Muscle of back (tissue), 3 donors: ENCODE measurements at regions not wholly inside any gene's neighbourhood (a gene's known extent, or its start where the extent isn't known, plus 50 kb on each side); places are given as distances from the start of the nearest gene placed in this dataset.
"Not testable (repeated sequence)": the region's sequence is repeated elsewhere in the genome, so short reads cannot be mapped to it uniquely, and the experiment has no call there.

ENCODE experiments used
- DNase-seq, 3 donors: peaks; one replicate each; pipeline versions ENCODE4 v3.0.0 to v3.0.0-alpha.2; 2013

DNA sequence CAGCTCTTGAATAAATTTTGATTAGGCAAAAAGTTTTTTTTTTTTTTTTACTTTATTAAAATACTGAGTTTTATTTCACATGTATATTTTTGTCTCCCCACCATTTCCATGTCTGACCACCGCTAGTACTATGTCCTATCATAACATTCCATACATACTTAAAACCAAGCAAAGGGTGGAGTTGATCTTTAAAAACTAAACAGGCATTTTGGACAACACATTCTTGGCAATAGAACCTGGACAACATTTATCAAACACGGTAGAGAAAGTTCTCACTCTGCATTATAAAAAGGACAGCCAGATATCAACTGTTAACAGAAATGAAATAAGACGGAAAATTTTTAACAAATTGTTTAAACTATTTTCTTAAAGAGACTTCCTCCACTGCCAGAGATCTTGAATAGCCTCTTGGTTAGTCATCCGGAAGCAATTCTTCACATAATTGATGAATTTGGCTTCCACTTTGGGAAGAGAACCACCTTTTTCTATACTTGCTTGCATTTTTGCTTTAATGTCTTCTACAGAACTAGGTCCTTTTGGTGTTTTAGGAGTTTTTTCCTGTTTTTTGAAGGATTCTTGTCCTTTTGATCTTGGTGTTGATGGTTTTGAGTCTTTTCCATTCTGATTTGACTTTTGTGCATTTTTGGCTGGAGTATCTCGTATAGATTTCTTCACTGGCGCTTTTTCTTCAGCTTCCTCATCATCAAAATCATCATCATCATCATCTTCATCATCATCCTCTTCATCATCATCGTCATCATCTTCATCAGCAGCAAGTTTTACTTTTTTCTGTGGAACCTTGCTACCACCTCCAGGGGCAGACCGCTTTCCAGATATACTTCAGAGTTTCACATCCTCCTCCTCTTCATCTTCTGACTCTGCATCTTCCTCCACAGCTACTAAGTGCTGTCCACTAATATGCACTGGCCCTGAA is 58.7 kb downstream of the POU5F2 start:
- DNase-seq = not testable (repeated sequence)

DNA sequence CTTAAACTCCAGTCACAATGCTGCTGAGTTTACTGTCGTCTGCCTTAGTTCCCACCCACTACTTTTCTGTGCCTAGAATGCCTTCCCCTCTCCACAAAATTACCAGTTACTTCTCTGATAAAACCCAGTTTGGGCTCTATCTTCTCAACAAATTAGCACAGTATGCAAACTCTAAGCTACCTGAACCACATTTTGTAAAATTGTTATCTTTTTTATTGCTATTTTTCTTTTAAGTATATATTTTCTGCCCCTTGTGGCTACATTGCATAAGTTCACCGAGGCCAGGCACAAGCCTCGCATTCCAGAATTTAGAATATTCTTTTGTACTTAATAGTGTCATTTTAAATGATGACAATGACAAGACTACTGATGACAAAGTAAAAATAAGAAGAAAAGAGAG is 60.0 kb downstream of the POU5F2 start:
- DNase-seq = no peak

DNA sequence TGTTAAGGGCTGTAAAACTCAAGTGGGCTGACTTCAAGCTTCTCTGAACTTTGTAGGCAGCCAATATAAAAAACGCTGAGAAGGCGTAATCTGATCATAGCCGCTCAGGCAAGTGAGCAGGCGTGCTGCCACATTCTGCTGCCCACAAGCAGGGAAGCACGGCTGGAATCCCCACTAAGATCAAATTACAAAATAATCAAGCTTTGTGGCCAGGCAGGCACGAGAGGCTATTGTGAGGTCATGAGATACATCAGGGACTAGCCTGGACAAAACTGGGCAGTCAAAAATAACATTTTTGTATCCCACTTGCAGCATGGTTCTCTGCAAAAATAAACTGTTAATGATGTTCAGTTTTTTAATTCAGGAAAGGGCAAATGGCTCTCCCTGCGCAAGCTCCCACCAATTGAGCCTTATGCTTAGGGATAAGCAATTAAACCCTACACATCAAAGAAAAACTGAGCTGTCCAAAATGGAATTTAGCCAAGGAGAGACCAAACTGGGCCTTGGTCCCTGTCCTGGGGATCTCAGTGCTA is 64.0 kb downstream of the POU5F2 start:
- peak; percentile 59 to 78 (median 71) for DNase-seq

DNA sequence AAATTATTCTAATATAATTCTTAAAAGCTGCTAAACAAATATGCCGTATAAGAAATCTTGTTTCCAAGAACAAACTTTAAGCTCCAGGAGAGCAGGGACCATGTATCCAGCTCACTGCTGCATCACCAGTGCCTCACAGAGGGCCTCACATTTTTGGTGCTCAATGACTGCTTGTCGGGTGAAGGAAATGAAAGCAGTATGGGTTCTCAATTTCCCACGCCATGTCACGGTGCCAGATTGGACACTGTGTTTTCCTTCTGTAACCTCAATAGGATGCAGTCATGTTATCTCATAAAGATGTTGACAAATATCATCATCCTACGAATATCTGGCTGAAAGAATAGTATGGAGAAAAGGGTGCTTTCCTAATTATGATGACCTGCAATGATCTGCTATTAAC is 64.7 kb downstream of the POU5F2 start:
- DNase-seq = no peak

DNA sequence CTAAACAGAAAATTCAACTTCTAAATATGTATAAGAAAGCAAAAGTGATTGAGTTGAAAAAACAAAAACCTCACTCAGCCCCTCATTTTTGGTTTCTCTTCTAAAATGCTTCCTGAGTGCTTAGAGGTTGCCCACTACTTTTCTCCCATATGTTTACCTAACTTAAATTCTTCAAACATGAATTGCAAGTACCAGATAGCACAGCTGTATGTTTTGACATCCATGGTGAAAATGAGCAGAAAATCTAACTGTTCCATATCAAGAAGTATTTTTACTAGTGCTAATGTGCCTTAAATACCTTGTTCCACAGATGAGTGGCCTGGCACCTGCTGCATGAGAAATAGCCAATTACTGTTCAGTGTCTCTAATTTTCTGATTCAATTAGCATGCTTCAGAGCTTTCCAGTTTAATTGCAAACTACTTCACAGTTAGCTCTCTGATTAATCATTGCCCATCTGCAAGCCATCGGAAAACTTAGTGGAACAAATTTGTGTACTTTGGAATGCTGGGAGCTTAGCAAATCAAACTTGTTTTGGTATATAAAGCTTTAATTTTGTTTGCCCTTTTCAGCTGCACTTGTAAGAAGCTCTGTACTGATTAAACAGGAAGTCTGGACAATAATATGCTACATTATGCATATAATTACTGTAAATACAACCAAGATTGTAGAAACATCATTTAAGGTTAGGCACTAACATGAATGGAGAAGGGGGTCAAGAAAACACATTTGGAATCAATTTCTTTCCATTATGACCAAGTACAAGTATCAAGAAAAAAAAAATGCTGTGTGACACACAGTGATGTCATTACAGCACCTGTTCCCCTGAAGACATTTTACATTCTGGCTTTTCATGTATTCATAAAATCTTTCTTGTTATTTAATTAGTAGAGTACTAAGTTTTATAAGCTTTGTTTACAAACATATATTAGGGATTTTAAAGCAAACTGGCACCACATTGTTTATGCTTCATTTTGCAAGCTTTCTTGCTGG is 65.6 kb downstream of the POU5F2 start:
- DNase-seq = peak in 1 of 3 donors; percentile 10

DNA sequence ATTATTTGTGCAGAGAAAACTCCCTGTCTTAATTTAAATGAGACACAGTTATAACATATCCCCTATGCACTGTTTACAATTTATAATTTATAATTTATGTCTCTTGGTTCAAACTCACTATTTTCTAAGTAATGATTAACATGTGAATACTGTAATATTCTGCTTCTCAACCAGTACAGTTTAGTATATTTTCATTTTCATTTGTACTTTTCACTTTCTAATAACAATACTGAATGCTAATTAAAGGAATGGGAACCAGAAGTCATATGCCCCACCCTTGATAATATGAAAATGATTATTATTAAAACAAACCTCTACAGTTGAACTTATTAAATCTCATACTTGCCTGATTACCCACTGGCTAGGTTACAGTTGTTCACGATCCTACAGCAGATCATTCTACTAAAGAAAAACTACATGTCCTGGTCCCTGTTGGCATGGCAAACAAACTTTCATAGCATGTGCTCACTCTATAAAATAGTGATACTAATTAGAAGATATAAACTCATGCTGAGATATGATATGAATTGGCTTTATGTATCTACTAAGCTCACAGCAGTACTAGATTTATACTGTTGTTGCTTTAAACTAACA is 66.4 kb downstream of the POU5F2 start:
- no peak for DNase-seq

DNA sequence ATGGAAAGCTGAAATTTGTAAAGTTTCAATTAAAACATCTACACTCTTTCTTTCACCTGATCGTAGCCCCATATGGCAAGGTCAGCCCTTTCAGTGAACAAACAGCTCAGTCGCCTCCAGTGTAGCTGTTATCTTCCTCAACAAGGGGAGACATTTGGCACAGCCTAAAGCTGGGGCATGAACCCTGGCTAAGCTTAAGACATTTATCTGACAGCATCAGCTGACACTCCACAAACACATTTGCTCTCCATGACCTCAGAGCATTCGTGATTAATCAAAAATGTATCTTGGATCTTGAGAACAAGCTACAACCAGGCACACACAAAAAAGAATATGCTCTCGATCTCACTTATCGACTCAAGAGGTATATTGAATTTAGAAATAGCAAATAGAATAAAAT is 67.3 kb downstream of the POU5F2 start:
- DNase-seq = peak in 1 of 3 donors; percentile 11

DNA sequence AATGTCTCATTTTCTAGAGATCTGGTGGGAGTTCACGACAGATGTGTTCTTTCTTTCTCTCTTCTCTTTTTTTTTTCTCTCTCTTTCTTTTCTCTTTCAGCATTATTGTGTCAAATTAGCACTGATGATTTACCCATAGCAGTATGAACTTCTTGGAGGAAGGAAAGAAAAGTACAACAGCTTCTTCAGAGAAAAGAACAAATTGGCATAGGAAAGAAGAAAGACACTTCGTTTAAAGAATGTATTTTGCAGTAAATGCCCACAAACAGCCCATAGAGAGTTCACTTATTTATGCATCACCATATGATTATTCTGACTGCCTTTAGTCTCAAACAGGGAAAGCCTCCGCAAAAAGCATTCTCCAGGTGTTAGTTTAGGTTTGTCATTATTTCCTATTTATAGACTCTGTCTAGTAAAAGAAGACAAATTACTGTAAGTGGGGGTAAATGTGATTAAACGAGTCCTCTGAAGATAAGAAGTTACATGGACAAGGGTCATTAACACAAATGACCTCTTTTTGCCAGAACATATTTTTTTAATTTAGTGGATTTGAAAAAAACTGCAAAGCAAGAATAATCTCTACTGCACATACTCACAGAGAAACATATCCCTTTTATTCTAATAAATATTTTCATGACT is 68.0 kb downstream of the POU5F2 start:
- DNase-seq = no peak

DNA sequence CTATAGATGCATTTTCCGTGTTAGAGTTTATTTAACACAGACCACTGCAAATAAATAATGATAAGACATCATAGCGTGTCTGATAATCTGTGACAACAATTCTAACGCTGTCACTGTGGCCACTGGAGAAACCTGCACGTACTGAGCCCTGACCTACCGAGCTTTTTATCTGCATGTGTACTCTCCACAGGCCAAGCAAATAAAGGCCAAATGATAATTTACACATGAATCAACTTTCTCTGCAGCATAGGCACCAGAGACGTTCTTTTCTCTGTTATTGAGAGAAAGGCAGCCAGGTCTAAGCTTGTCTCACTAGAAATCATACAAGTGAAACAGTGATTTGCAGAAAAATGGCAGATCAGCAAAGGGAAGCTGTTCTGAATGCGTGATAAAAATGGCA is 75.8 kb downstream of the POU5F2 start:
- DNase-seq = no peak

DNA sequence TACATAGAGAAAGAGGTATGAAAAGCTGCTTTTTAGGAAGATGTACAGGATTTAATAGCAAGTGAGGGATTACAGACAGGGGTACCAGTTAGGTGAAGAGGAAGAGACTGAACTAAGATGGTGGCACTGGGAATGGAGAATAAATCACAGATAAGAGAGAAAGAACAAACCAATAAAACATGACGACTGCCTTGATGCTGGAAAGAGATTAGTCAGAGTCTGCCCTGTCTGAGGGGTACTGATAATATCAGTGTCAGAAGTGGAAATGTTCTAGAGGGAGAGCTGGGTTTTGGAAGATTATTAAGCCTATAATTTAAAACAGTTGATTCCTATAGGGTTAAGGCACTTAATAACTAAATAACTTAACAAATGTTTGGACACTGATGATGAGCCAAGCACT is 77.7 kb downstream of the NR2F1 start:
- DNase-seq = no peak

DNA sequence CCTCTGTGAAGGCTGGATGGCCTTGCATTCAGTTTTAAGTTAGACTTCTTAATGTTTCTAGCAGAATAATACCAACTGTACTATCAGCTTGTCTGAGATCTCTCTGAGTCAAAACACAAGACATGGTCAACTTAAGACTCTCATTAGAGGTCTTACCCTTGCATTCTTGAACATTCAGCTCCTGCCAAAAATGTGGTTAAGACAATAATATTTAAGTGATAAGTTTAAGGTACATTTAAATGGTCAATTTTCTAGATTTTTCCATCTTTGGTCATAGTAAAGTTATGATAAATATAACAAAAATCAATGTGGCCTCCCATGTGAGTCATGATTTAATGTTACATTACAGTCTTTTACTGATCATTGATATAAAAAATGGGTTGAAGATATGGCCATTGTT is 75.0 kb downstream of the NR2F1 start:
- no peak for DNase-seq

DNA sequence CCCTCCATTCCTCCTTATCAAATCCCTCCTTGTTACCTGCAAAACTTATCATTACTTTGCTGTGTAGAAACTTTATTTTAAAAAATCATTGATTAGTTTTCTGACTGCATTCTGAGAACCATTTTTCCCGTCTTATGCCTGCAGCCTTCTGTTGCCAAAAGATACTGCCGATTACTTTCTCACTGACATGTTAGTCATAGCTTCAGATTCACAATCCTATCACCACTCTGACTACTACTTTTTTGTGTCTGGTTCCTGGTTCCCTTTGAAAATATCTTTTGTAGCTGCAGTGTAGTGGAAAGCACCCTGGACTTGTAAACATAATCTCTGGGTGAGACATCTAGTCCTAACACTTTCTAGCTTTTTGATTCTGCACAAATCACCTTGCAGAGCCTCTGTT is 71.7 kb downstream of the NR2F1 start:
- DNase-seq = no peak

DNA sequence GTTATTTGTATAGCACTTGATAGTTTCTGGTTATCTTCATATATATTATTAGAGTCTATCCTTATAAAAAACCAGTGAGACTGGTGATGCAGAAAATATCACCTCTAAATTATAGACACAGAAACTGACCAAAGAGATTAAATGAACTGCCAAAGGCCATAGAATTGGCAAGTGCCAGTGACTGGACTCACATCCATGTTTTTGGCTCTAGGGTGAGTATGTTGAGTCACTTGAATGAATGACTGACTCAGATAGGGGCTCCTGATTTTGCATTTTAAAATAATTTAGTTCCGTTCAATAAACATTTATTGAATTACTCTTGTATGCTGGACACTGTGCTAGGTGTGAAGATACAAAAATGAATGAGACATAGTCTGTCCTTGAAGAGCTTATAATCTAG is 70.7 kb downstream of the NR2F1 start:
- DNase-seq = no peak

DNA sequence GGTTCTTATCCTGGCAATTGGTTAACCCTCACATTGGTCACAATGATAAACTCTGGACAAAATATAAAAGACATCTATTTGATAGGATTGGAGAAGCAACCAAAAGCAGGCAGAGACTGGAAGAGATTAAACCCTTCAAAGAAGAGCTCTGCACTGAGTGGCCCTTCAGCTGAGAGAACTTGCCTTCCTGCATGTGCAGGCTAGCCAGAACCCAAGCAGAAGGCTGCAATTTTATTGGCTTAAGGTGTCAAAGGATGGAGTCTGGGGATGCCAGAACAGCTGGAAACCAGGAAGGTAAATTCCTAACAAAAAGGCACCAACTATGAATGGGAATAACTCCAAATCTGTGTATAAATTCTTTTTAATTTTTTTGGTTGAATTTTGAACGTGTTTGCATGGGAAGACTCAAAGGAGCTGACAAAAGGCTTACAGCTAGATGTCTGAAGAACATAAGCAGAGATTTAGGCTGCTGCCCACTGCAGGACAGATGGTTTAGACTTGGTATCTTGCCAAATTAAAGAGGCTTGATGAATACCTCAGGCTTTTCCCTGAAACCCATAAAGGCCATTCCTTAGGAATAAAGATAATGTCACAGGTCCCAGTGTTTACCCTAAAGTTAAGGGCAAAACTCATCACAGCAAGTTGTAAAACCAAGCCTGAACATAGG is 66.3 kb downstream of the NR2F1 start:
- no peak for DNase-seq

DNA sequence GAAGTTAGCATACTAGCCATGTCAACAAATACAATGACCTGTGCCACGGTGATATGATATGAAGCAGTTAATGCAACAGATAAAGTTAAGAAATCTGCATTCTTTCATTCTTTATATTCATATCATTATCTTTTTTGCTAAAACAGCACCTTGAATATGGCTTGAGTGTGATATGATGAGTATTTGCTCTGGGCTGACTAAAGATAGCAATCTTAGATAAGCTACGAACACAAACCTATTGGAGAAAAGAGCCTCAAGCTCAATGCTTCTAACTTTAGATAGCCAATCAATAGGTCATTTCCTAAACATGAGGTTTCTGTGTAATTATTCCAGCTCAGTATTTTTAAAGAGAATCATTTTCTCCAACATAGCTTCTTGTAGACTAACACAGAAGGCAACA is 61.7 kb downstream of the NR2F1 start:
- no peak for DNase-seq
